Fibroblast of lung (primary cell): ENCODE measurements at regions not wholly inside any gene's neighbourhood (a gene's known extent, or its start where the extent isn't known, plus 50 kb on each side); places are given as distances from the start of the nearest gene placed in this dataset.

ENCODE experiments used
- CTCF ChIP-seq, 2 donors: IDR thresholded peaks in 1 of 2; conservative IDR thresholded peaks in 1 of 2; 1 replicate in 1 of 2; 2 replicates in 1 of 2; pipeline ENCODE4 v1.5.1; 2011 to 2012; ENCODE audit warnings: low read length in 2 of 2, control low read depth in 1 of 2, inconsistent platforms in 1 of 2, low read depth in 1 of 2, mild to moderate bottlenecking in 1 of 2
- EZH2 ChIP-seq: IDR thresholded peaks from 2 replicates; pipeline ENCODE4 v1.5.1; 2012; ENCODE audit warnings: low read length, control low read depth, mild to moderate bottlenecking; ENCODE audit errors: missing control alignments

- no peak for TF ChIP-seq CTCF (conservative IDR thresholded peaks at IDR 0.05 in 1 of 2, IDR thresholded peaks at IDR 0.05 in 1 of 2; ENCODE audit: low read depth in 1 of 2, low read length in 2 of 2)
- TF ChIP-seq EZH2 = no peak
Measured at GRCh38 chr17:83151442-83152226, 72.2 kb downstream of the METRNL start.
